Upper lobe of left lung (tissue), 4 donors: ENCODE measurements at regions not wholly inside any gene's neighbourhood (a gene's known extent, or its start where the extent isn't known, plus 50 kb on each side); places are given as distances from the start of the nearest gene placed in this dataset.
"Not testable (repeated sequence)": the region's sequence is repeated elsewhere in the genome, so short reads cannot be mapped to it uniquely, and the experiment has no call there.

Source experiments
- CTCF ChIP-seq, 6 experiments: fragments of 450-650 bp in 4 of 6; fragments of 200-600 bp in 2 of 6; sonication (generic) in 2 of 6; IDR thresholded peaks; one replicate each; pipeline ENCODE4 v1.5.1; 2016 to 2019; ENCODE audit warnings: antibody characterized with exemption in 6 of 6
- POLR2A ChIP-seq, 4 donors: fragments of 450-650 bp; IDR thresholded peaks; one replicate each; pipeline ENCODE4 v1.5.1; 2016 to 2017; ENCODE audit warnings: antibody characterized with exemption in 4 of 4, mild to moderate bottlenecking in 2 of 4
- POLR2AphosphoS5 ChIP-seq, 2 donors: sonication (generic); formaldehyde crosslinking; IDR thresholded peaks; one replicate each; pipeline ENCODE4 v1.5.1; 2017; ENCODE audit warnings: antibody characterized with exemption in 2 of 2

DNA sequence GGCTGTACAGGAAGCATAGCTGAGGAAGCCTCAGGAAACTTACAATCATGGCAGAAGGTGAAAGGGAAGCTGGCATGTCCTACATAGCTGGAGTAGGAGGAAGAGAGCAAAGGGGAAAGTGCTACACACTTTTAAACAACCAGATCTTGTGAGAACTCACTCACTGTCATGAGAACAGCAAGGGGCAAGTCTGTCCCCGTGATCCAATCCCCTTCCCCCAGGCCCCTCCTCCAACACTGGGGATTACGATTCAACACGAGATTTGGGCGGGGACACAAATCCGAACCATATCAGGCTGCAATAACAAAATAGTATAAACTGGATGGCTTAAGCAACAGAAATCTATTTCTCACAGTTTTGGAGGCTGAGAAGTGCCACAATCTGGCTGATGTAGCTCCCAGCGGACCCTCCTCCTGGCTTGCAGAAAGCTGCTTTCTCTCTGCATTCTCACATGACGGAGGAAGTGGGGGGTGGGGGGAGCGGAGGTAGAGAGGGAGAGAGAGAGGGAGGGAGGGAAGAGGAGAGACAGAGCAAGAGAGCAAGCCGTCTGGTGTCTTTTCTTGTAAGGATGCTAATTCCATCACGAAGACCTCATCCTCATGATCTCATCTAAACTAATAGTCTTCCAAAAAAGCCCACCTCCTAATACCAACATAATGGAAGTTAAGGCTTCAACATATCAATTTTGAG is 72.9 kb downstream of the NPIPA7 start:
- TF ChIP-seq CTCF, POLR2AphosphoS5, POLR2A (IDR thresholded peaks at IDR 0.05): not testable (repeated sequence)
